Uterus (tissue), 3 donors: ENCODE measurements at regions not wholly inside any gene's neighbourhood (a gene's known extent, or its start where the extent isn't known, plus 50 kb on each side); places are given as distances from the start of the nearest gene placed in this dataset.
A peak's percentile ranks its signal among the peaks of the same experiment; 100 is the strongest.

Experiments used
- DNase-seq, 2 donors: peaks; one replicate each; pipeline ENCODE4 v3.0.0-alpha.2; 2019 to 2020
- H3K27ac ChIP-seq, 2 donors: fragments of 200-600 bp; sonication (generic); 1 replicate in 1 of 2; 2 replicates in 1 of 2; pipeline ENCODE4 v1.5.1; 2016 to 2018
- H3K27me3 ChIP-seq, 2 donors: fragments of 200-600 bp; sonication (generic); one replicate each; pipeline ENCODE4 v1.5.1; 2018 to 2019; ENCODE audit warnings: control low read depth in 1 of 2
- H3K36me3 ChIP-seq, 2 donors: fragments of 200-600 bp; sonication (generic); one replicate each; pipeline ENCODE4 v1.5.1; 2019; ENCODE audit warnings: control low read depth in 1 of 2
- H3K4me1 ChIP-seq, 2 donors: fragments of 200-600 bp; sonication (generic); one replicate each; pipeline ENCODE4 v1.5.1; 2018 to 2019; ENCODE audit warnings: control low read depth in 1 of 2
- H3K4me3 ChIP-seq, 2 donors: fragments of 200-600 bp; sonication (generic); 1 replicate in 1 of 2; 2 replicates in 1 of 2; pipeline ENCODE4 v1.5.1; 2018 to 2019; ENCODE audit warnings: mild to moderate bottlenecking in 1 of 2
- H3K9me3 ChIP-seq, 2 donors: fragments of 200-600 bp; sonication (generic); one replicate each; pipeline ENCODE4 v1.5.1; 2019; ENCODE audit warnings: control low read depth in 1 of 2
- POLR2A ChIP-seq, 2 donors: fragments of 450-650 bp; IDR thresholded peaks; one replicate each; pipeline ENCODE4 v1.6.1; 2016; ENCODE audit warnings: antibody characterized with exemption in 2 of 2, mild to moderate bottlenecking in 1 of 2, moderate library complexity in 1 of 2
- intact Hi-C: fragments of 100-400 bp; cut with DNase I; formaldehyde crosslinking; loops from one replicate; pipeline ENCODE4 v1.15.1; 2023; ENCODE audit warnings: low total_unique reads
- TF ChIP-seq, protein P1 (sequence below), 4 experiments: fragments of 200-600 bp in 2 of 4; fragments of 450-650 bp in 2 of 4; sonication (generic) in 2 of 4; IDR thresholded peaks; one replicate each; pipeline ENCODE4 v1.5.1; 2016 to 2019; ENCODE audit warnings: antibody characterized with exemption in 4 of 4, mild to moderate bottlenecking in 2 of 4, moderate library complexity in 1 of 4
- donor health status: DM: yes; HTN: yes; CAD: no.

DNA sequence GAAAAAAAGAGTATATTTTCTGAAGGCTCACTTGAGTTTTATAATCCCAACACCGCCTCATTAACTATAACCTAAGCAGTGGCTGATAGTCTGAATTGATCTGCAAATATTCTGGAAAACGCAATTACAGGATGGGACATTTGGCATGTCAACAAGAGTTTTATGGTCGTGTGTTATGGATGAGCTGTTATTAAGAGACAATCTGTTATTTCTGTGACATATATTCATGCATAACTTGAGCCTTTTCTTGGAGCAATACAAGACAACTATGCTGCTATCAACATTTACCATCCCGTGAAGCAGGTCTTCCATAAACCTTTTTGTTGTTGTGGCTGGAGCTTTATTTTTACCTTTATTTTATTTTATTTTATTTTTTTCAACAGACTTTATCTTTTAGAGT lies 164.4 kb downstream of the SCG2 start:
- H3K36me3 ChIP-seq = no peaks in the 10 kb centered on the region
- intact Hi-C loops = no loop called here

DNA sequence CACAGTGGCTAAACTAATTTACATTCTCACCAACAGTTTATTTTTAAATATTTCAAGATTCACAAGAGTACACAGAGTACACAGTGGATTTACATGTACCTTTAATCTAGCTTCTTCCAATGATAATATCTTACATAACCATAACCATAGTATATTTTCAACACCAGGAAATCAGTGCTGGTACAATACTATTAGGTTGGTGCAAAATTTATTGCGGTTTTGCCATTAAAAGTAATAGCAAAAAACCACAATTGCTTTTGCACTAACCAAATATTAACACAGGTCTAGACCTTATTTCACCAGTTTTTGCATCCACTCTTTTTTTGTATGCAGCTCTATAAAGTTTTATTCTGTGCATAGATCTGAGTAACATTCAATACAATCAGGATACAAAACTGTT lies 163.0 kb downstream of the SCG2 start:
- Histone ChIP-seq H3K4me1 (no peaks in the 10 kb centered on the region), H3K9me3 (no peaks in the 10 kb centered on the region), H3K27ac (no peak overlapping the region), H3K27me3 (no peaks in the 10 kb centered on the region), H3K36me3 (no peaks in the 10 kb centered on the region), H3K4me3 (no peak overlapping the region)
- intact Hi-C loops = no loop called here
- DNase-seq = no peak
- TF ChIP-seq POLR2A (IDR thresholded peaks at IDR 0.05) = no peak
- TF ChIP-seq, protein P1, sequence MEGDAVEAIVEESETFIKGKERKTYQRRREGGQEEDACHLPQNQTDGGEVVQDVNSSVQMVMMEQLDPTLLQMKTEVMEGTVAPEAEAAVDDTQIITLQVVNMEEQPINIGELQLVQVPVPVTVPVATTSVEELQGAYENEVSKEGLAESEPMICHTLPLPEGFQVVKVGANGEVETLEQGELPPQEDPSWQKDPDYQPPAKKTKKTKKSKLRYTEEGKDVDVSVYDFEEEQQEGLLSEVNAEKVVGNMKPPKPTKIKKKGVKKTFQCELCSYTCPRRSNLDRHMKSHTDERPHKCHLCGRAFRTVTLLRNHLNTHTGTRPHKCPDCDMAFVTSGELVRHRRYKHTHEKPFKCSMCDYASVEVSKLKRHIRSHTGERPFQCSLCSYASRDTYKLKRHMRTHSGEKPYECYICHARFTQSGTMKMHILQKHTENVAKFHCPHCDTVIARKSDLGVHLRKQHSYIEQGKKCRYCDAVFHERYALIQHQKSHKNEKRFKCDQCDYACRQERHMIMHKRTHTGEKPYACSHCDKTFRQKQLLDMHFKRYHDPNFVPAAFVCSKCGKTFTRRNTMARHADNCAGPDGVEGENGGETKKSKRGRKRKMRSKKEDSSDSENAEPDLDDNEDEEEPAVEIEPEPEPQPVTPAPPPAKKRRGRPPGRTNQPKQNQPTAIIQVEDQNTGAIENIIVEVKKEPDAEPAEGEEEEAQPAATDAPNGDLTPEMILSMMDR (IDR thresholded peaks at IDR 0.05) = no peak

More for the DNA sequence above, 164.4 kb downstream of the SCG2 start:
- no peaks in the 10 kb centered on the region for H3K9me3 ChIP-seq
- H3K4me3 ChIP-seq = no peak overlapping the region
- H3K27me3 ChIP-seq = no peaks in the 10 kb centered on the region
- no peak overlapping the region for H3K27ac ChIP-seq
- no peaks in the 10 kb centered on the region for H3K4me1 ChIP-seq
- TF ChIP-seq, protein P1 (IDR thresholded peaks at IDR 0.05) = no peak
- no peak for TF ChIP-seq POLR2A (IDR thresholded peaks at IDR 0.05)
- no peak for DNase-seq

DNA sequence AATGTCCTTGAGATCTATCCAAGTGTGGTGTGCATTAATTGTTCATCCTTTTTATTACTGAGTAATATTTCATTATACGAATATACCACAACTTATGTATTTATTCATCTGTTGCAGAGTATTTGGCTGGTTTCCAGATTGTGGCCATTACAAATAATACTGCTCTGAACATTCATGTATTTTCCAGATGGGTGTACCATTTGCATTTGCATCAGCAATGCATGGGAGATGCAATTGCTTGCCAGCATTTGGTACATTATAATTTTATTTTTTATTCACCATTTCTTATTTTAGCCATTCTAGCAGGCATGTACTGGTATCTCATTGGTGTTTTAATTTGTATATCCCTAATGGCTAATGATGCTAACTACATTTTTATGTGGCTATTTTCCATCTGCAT lies 162.4 kb downstream of the SCG2 start:
- no peak for TF ChIP-seq POLR2A (IDR thresholded peaks at IDR 0.05)
- TF ChIP-seq, protein P1 (IDR thresholded peaks at IDR 0.05) = no peak
- intact Hi-C loops = no loop called here
- Histone ChIP-seq H3K9me3 (no peaks in the 10 kb centered on the region), H3K4me1 (no peaks in the 10 kb centered on the region), H3K4me3 (no peak overlapping the region), H3K27ac (no peak overlapping the region), H3K27me3 (no peaks in the 10 kb centered on the region), H3K36me3 (no peaks in the 10 kb centered on the region)
- DNase-seq = no peak

DNA sequence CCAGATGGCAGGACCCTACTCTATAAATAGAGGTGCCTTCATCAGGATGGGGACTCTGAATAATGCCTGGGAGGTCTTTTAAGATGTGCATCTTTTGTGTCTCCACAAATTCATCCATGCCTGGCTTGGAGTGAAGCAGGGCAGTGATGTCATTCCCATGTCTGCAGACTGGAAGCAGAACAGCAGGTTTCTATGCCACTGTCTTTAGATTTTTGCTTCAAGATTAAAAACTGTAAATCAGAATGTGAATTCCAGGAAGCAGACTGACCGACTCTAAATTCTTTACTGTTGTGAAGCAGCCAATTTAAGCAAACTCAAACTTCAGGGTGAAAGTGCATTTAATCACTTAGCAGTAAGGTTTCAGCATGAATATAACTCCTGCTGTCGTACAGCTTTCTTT lies 159.3 kb downstream of the SCG2 start:
- DNase-seq = no peak
- Histone ChIP-seq H3K36me3 (no peaks in the 10 kb centered on the region), H3K9me3 (no peaks in the 10 kb centered on the region), H3K27ac (peak overlapping the region in 1 of 2 donors; percentile 29), H3K4me3 (no peak overlapping the region), H3K27me3 (no peaks in the 10 kb centered on the region), H3K4me1 (no peaks in the 10 kb centered on the region)
- intact Hi-C loops = no loop called here
- TF ChIP-seq, protein P1 (IDR thresholded peaks at IDR 0.05) = no peak
- no peak for TF ChIP-seq POLR2A (IDR thresholded peaks at IDR 0.05)

DNA sequence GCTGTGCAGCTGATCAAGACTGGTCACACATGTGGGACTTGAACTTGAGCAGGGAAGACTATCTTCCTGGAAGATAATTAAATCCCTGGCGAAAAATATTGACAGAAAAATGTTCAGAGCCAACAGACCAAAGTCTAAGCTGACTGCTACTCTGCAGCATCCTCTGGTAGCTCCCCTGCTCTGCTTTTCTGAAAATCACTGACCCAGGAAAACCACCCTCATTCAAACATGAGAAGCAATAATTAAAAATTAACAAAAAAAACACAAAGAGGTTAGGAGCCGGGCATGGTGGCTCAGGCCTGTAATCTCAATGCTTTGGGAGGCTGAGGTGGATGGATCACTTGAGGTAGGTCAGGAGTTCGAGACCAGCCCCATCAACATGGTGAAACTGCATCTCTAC lies 151.9 kb downstream of the SCG2 start:
- Histone ChIP-seq H3K27ac (no peak overlapping the region), H3K27me3 (no peaks in the 10 kb centered on the region), H3K4me3 (no peak overlapping the region), H3K4me1 (no peaks in the 10 kb centered on the region), H3K36me3 (no peaks in the 10 kb centered on the region), H3K9me3 (no peaks in the 10 kb centered on the region)
- intact Hi-C loops = no loop called here
- no peak for DNase-seq
- no peak for TF ChIP-seq POLR2A (IDR thresholded peaks at IDR 0.05)
- TF ChIP-seq, protein P1 (IDR thresholded peaks at IDR 0.05) = no peak
